Right lung (tissue), 2 donors: ENCODE measurements at regions not wholly inside any gene's neighbourhood (a gene's known extent, or its start where the extent isn't known, plus 50 kb on each side); places are given as distances from the start of the nearest gene placed in this dataset.
A peak's percentile ranks its signal among the peaks of the same experiment; 100 is the strongest.
"Not testable (repeated sequence)": the region's sequence is repeated elsewhere in the genome, so short reads cannot be mapped to it uniquely, and the experiment has no call there.

Experiments used
- DNase-seq, 2 donors: peaks; one replicate each; pipeline ENCODE4 v3.0.0-alpha.2; 2013

GRCh38 chr12:30345744-30346471 lies 349.8 kb downstream of the IPO8 start:
- no peak for DNase-seq

- no peak for DNase-seq
Measured at GRCh38 chr12:30330565-30330964, 365.1 kb downstream of the IPO8 start.

- no peak for DNase-seq
Measured at GRCh38 chr12:30329281-30329680, 366.4 kb downstream of the IPO8 start.

- DNase-seq = no peak
Measured at GRCh38 chr12:30323008-30323407, 372.7 kb downstream of the IPO8 start.

GRCh38 chr12:30320561-30320960 lies 375.1 kb downstream of the IPO8 start:
- DNase-seq = no peak

GRCh38 chr12:30314506-30315100 lies 381.1 kb downstream of the IPO8 start:
- DNase-seq = no peak

GRCh38 chr12:30308010-30308717 lies 387.5 kb downstream of the IPO8 start:
- DNase-seq = no peak

GRCh38 chr12:30304528-30304927 lies 391.1 kb downstream of the IPO8 start:
- no peak for DNase-seq

GRCh38 chr12:30301291-30301690 lies 394.4 kb downstream of the IPO8 start:
- no peak for DNase-seq

GRCh38 chr12:30296486-30296885 lies 399.2 kb downstream of the IPO8 start:
- no peak for DNase-seq

GRCh38 chr12:30286345-30286926 lies 409.2 kb downstream of the IPO8 start:
- peak in 1 of 2 donors; percentile 6 for DNase-seq

GRCh38 chr12:30278401-30278800 lies 417.3 kb downstream of the IPO8 start:
- DNase-seq = no peak

- not testable (repeated sequence) for DNase-seq
Measured at GRCh38 chr12:30272515-30272914, 423.2 kb downstream of the IPO8 start.

- DNase-seq = peak; percentile 67 to 76
Measured at GRCh38 chr12:30269496-30269895, 426.2 kb downstream of the IPO8 start.

GRCh38 chr12:30268041-30268440 lies 427.6 kb downstream of the IPO8 start:
- DNase-seq = no peak

GRCh38 chr12:30263434-30263833 lies 432.2 kb downstream of the IPO8 start:
- DNase-seq = no peak

- DNase-seq = no peak
Measured at GRCh38 chr12:30257618-30258017, 438.1 kb downstream of the IPO8 start.

GRCh38 chr12:30251546-30251945 lies 444.1 kb downstream of the IPO8 start:
- DNase-seq = no peak

GRCh38 chr12:30243426-30243825 lies 452.2 kb downstream of the IPO8 start:
- no peak for DNase-seq

- DNase-seq = no peak
Measured at GRCh38 chr12:30219047-30219446, 435.3 kb upstream of the TMTC1 start.

- DNase-seq = no peak
Measured at GRCh38 chr12:30218073-30218472, 434.3 kb upstream of the TMTC1 start.

GRCh38 chr12:30213166-30213565 lies 429.4 kb upstream of the TMTC1 start:
- DNase-seq = no peak

- no peak for DNase-seq
Measured at GRCh38 chr12:30211743-30212142, 428.0 kb upstream of the TMTC1 start.
